PC-3 (cell line): ENCODE measurements at regions not wholly inside any gene's neighbourhood (a gene's known extent, or its start where the extent isn't known, plus 50 kb on each side); places are given as distances from the start of the nearest gene placed in this dataset.

Experiments used
- ATAC-seq: fragments of 200-7000 bp; cut with Tn5 transposase; 2 replicates; pipeline ENCODE4 v1.9.1; 2020; ENCODE audit warnings: mild to moderate bottlenecking, moderate library complexity
- BruUV-seq: library from RNA; stranded (reverse); fragments of 400-500 nt; replicated peaks from 2 replicates; lab custom pipeline; 2021; lab: Mats Ljungman, UMichigan
- CTCF ChIA-PET: fragments of 300-600 bp; sonication (Branson Sonifier 250); formaldehyde crosslinking; loops from one replicate; lab custom pipeline; 2022; ENCODE audit warnings: antibody characterized with exemption; lab: Charles Lee
- POLR2A ChIA-PET: fragments of 300-600 bp; sonication (Branson Sonifier 250); formaldehyde crosslinking; loops from one replicate; lab custom pipeline; 2022; ENCODE audit warnings: antibody characterized with exemption; ENCODE audit not compliant: unreplicated experiment; lab: Charles Lee
- DNase-seq: peaks from one replicate; pipeline ENCODE4 v3.0.0-alpha.2; 2015
- H2AFZ ChIP-seq: fragments of 300-600 bp; sonication (generic); 2 replicates; pipeline ENCODE4 v1.6.0; 2016; ENCODE audit warnings: antibody characterized with exemption, low read length
- H3F3A ChIP-seq: fragments of 300-600 bp; sonication (generic); one replicate; pipeline ENCODE4 v1.6.0; 2017; ENCODE audit warnings: antibody characterized with exemption, low read length, control low read depth, mild to moderate bottlenecking; ENCODE audit not compliant: unreplicated experiment
- H3K27ac ChIP-seq: fragments of 300-600 bp; sonication (generic); 2 replicates; pipeline ENCODE4 v1.5.1; 2016; ENCODE audit warnings: mild to moderate bottlenecking, low read length
- H3K27me3 ChIP-seq: fragments of 300-600 bp; sonication (generic); 2 replicates; pipeline ENCODE4 v1.6.1; 2016; ENCODE audit warnings: low read length, mixed read lengths
- H3K36me3 ChIP-seq: fragments of 300-600 bp; sonication (generic); 2 replicates; pipeline ENCODE4 v1.6.1; 2016; ENCODE audit warnings: low read depth, mixed run types, low read length, mixed read lengths
- H3K4me1 ChIP-seq: fragments of 300-600 bp; sonication (generic); 2 replicates; pipeline ENCODE4 v1.5.1; 2016; ENCODE audit warnings: low read length; ENCODE audit not compliant: insufficient read depth
- H3K4me2 ChIP-seq: fragments of 300-600 bp; sonication (generic); 2 replicates; pipeline ENCODE4 v1.6.0; 2016; ENCODE audit warnings: low read length
- H3K4me3 ChIP-seq: fragments of 300-600 bp; sonication (generic); 2 replicates; pipeline ENCODE4 v1.5.1; 2016; ENCODE audit warnings: mild to moderate bottlenecking, low read length, mixed read lengths
- H3K79me2 ChIP-seq: fragments of 300-600 bp; sonication (generic); 2 replicates; pipeline ENCODE4 v1.6.1; 2017; ENCODE audit warnings: low read length, mixed read lengths
- H3K9ac ChIP-seq: fragments of 300-600 bp; sonication (generic); 2 replicates; pipeline ENCODE4 v1.6.0; 2016; ENCODE audit warnings: mild to moderate bottlenecking, low read length
- H3K9me2 ChIP-seq: fragments of 300-600 bp; sonication (generic); replicated peaks from 2 replicates; pipeline ENCODE4 v1.6.1; 2016; ENCODE audit warnings: mixed run types, low read length, mixed read lengths
- H3K9me3 ChIP-seq: fragments of 300-600 bp; sonication (generic); 2 replicates; pipeline ENCODE4 v1.6.1; 2016; ENCODE audit warnings: low read length, mixed read lengths
- H4K20me1 ChIP-seq: fragments of 300-600 bp; sonication (generic); 2 replicates; pipeline ENCODE4 v1.6.1; 2016; ENCODE audit warnings: low read length, mixed read lengths
- EZH2 ChIP-seq: fragments of 300-600 bp; sonication (generic); IDR thresholded peaks from one replicate; pipeline ENCODE4 v1.6.1; 2017; ENCODE audit warnings: antibody characterized with exemption, mild to moderate bottlenecking, low read length; ENCODE audit not compliant: unreplicated experiment
- EZH2phosphoT487 ChIP-seq: fragments of 300-600 bp; sonication (generic); IDR thresholded peaks from 2 replicates; pipeline ENCODE4 v1.6.1; 2018; ENCODE audit warnings: mild to moderate bottlenecking, antibody characterized with exemption, low read length, borderline replicate concordance
- intact Hi-C: fragments of 100-400 bp; cut with micrococcal nuclease; formaldehyde crosslinking; loops from 2 replicates; pipeline ENCODE4 v1.9.0; 2023
- TF ChIP-seq, protein P1 (sequence below): fragments of 300-600 bp; sonication (generic); conservative IDR thresholded peaks from 2 replicates; pipeline ENCODE4 v1.5.1; 2017; ENCODE audit warnings: antibody characterized with exemption, low read depth, mild to moderate bottlenecking, low read length

DNA sequence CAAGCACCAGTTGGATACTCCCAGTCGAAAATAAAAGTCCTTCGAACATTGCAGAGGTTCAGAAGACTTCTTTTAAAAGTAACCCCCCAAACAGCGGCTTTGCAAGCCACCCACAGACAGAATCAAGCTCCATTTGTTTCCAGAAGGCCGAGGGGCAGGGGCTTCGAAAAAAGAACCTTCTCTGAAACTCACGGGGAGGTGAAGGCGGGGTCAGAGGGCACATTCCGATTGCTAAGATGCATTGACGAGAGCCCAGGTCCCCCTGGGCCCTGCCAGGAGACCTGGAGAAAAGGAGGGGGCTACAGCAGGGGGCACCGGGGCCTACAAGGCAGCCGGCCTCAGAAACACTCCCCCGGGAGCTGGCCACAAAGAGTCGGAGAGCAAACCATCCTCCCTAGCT lies 306.8 kb downstream of the MN1 start:
- Histone ChIP-seq H3K9ac (no peak overlapping the region), H4K20me1 (no peaks in the 10 kb centered on the region), H3K4me3 (no peak overlapping the region), H3F3A (no peaks in the 10 kb centered on the region), H3K4me2 (no peak overlapping the region), H3K27me3 (no peaks in the 10 kb centered on the region), H3K79me2 (no peaks in the 10 kb centered on the region), H3K9me3 (no peaks in the 10 kb centered on the region), H3K4me1 (peaks cover 4% of the 10 kb centered on the region), H3K27ac (no peak overlapping the region), H2AFZ (no peak overlapping the region), H3K36me3 (no peaks in the 10 kb centered on the region), H3K9me2 (no peaks in the 10 kb centered on the region)
- no TSS peak for BruUV-seq
- intact Hi-C loops: no loop called here
- ChIA-PET POLR2A (no interaction called here), CTCF (no interaction called here)
- ATAC-seq (no peak), DNase-seq (no peak)
- TF ChIP-seq EZH2 (no peak), EZH2phosphoT487 (no peak)
- TF ChIP-seq, protein P1, sequence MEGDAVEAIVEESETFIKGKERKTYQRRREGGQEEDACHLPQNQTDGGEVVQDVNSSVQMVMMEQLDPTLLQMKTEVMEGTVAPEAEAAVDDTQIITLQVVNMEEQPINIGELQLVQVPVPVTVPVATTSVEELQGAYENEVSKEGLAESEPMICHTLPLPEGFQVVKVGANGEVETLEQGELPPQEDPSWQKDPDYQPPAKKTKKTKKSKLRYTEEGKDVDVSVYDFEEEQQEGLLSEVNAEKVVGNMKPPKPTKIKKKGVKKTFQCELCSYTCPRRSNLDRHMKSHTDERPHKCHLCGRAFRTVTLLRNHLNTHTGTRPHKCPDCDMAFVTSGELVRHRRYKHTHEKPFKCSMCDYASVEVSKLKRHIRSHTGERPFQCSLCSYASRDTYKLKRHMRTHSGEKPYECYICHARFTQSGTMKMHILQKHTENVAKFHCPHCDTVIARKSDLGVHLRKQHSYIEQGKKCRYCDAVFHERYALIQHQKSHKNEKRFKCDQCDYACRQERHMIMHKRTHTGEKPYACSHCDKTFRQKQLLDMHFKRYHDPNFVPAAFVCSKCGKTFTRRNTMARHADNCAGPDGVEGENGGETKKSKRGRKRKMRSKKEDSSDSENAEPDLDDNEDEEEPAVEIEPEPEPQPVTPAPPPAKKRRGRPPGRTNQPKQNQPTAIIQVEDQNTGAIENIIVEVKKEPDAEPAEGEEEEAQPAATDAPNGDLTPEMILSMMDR: no peak

DNA sequence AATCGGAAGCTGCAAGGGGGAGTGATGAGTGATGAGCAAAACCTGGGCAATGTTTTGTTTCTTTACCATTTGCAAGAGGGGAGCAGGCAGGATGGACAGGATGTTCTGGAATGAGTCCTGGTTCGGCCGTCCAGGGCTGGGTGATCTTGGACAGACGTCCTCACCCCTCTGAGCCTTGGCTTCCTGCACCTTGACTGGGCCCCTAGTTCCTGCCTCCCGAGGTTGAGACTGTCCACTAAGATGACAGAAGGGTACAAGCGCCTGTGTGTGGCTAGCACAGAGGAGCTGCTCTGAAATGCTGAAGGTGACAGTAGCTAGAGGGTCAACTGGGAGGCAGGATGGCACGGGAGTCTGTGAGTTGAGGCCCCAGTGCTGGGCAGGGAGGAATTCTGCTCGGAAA lies 306.2 kb downstream of the MN1 start:
- CTCF ChIA-PET: no interaction called here
- H3K9ac ChIP-seq: no peak overlapping the region
- no peaks in the 10 kb centered on the region for H3K4me1 ChIP-seq
- BruUV-seq: no TSS peak
- no peaks in the 10 kb centered on the region for H3K9me3 ChIP-seq
- TF ChIP-seq EZH2phosphoT487 (no peak), EZH2 (no peak)
- TF ChIP-seq, protein P1: no peak
- H3K9me2 ChIP-seq: no peaks in the 10 kb centered on the region
- POLR2A ChIA-PET: no interaction called here
- no peak overlapping the region for H3K4me2 ChIP-seq
- no peaks in the 10 kb centered on the region for H3K79me2 ChIP-seq
- no peak overlapping the region for H3K4me3 ChIP-seq
- no peaks in the 10 kb centered on the region for H4K20me1 ChIP-seq
- intact Hi-C loops: no loop called here
- H3F3A ChIP-seq: no peaks in the 10 kb centered on the region
- H3K27me3 ChIP-seq: no peaks in the 10 kb centered on the region
- no peak overlapping the region for H2AFZ ChIP-seq
- DNase-seq (no peak), ATAC-seq (no peak)
- no peaks in the 10 kb centered on the region for H3K36me3 ChIP-seq
- H3K27ac ChIP-seq: no peak overlapping the region

DNA sequence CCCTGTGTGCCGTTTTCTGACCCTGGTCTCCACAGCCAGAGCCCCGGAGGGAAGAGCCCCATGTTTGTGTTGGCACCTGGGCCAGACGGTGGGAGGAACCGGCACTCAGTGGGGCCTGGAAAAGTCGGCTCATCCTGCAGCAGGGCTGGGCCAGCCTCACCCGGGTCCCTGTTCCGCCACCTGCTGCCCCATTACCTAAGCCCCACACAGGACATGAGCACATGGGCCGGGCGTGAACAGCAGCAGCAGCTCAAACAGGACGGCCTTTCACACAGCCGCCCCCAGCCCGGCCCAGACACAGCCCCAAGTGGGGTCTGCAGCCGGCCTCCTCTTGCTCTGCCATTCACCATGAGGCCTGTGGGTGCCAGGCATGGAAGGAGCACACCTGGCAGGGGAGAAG lies 302.4 kb downstream of the MN1 start:
- Histone ChIP-seq H3K9ac (no peak overlapping the region), H3K27ac (no peak overlapping the region)
- no TSS peak for BruUV-seq

More for the DNA sequence above, 302.4 kb downstream of the MN1 start:
- TF ChIP-seq, protein P1: no peak
- TF ChIP-seq EZH2 (no peak), EZH2phosphoT487 (no peak)
- H2AFZ ChIP-seq: no peak overlapping the region
- no peaks in the 10 kb centered on the region for H3F3A ChIP-seq
- H3K36me3 ChIP-seq: no peaks in the 10 kb centered on the region
- H3K4me2 ChIP-seq: no peak overlapping the region
- POLR2A ChIA-PET: no interaction called here
- no peaks in the 10 kb centered on the region for H4K20me1 ChIP-seq
- no peaks in the 10 kb centered on the region for H3K4me1 ChIP-seq
- H3K79me2 ChIP-seq: no peaks in the 10 kb centered on the region
- H3K9me3 ChIP-seq: no peaks in the 10 kb centered on the region
- H3K9me2 ChIP-seq: no peaks in the 10 kb centered on the region
- CTCF ChIA-PET: no interaction called here
- intact Hi-C loops: no loop called here
- no peak overlapping the region for H3K4me3 ChIP-seq
- DNase-seq (no peak), ATAC-seq (no peak)
- no peaks in the 10 kb centered on the region for H3K27me3 ChIP-seq
